Limb (tissue), 2 donors: ENCODE measurements at regions not wholly inside any gene's neighbourhood (a gene's known extent, or its start where the extent isn't known, plus 50 kb on each side); places are given as distances from the start of the nearest gene placed in this dataset.
"Not testable (repeated sequence)": the region's sequence is repeated elsewhere in the genome, so short reads cannot be mapped to it uniquely, and the experiment has no call there.

Experiments used
- DNase-seq, 2 donors: peaks; one replicate each; pipeline ENCODE4 v3.0.0-alpha.2; 2016; ENCODE audit errors: extremely low spot score in 2 of 2

- DNase-seq = peak in 1 of 2 donors; percentile 37
Observed at GRCh38 chr10:5576780-5577624, 52.2 kb downstream of the CALML3 start.

- DNase-seq = not testable (repeated sequence)
Observed at GRCh38 chr10:5580038-5580428, 55.3 kb downstream of the CALML3 start.

GRCh38 chr10:5581670-5582566 is 57.2 kb downstream of the CALML3 start:
- DNase-seq = peak in 1 of 2 donors; percentile 24

GRCh38 chr10:5582736-5583135 is 58.0 kb downstream of the CALML3 start:
- peak in 1 of 2 donors; percentile 27 for DNase-seq

- peak; percentile 53 to 90 for DNase-seq
Observed at GRCh38 chr10:5583525-5584175, 58.9 kb downstream of the CALML3 start.

- DNase-seq = no peak
Observed at GRCh38 chr10:5584895-5585516, 60.2 kb downstream of the CALML3 start.

GRCh38 chr10:5585517-5586206 is 60.9 kb downstream of the CALML3 start:
- DNase-seq = peak in 1 of 2 donors; percentile 40

- peak; percentile 71 to 75 for DNase-seq
Observed at GRCh38 chr10:5587151-5588079, 62.7 kb downstream of the CALML3 start.

GRCh38 chr10:5588080-5588453 is 63.3 kb downstream of the CALML3 start:
- DNase-seq = no peak

- DNase-seq = no peak
Observed at GRCh38 chr10:5588603-5589002, 63.8 kb downstream of the CALML3 start.
